ENCODE measurements at regions not wholly inside any gene's neighbourhood (a gene's known extent, or its start where the extent isn't known, plus 50 kb on each side); places are given as distances from the start of the nearest gene placed in this dataset.

DNA sequence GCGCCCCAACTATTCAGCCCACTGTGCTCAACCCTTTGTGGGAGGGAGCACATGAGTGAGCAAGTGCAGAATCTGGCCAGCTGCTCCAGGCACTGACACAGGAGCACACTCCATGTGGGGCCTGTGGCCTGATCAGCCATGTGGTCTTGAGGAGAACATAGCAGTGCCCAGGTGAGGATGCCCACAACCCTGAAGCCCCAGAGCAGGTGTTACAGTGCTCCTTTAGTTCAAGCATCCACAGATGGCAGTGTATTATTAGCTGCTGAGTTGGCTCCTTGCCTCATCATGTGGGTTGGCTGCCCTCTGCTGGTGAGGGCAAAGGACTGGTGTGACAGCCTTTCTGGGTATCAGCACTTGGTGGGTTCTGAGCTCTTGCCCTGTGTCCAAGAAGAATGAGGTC is 1588.2 kb downstream of the SI start:
- TF ChIP-seq RARB (CRISPR knock-in tag; IDR thresholded peaks at IDR 0.05) (no peak), PATZ1 (CRISPR knock-in tag; IDR thresholded peaks at IDR 0.05; ENCODE audit: borderline replicate concordance) (no peak), CREB5 (CRISPR knock-in tag; IDR thresholded peaks at IDR 0.05; ENCODE audit: low read depth) (no peak), POU6F1 (CRISPR knock-in tag; IDR thresholded peaks at IDR 0.05; ENCODE audit: borderline replicate concordance, low read depth) (no peak), CSDC2 (CRISPR knock-in tag; IDR thresholded peaks at IDR 0.05) (no peak), ZFP3 (CRISPR knock-in tag; IDR thresholded peaks at IDR 0.05) (no peak), TSHZ2 (CRISPR knock-in tag; IDR thresholded peaks at IDR 0.05) (no peak), ISL1 (CRISPR knock-in tag; IDR thresholded peaks at IDR 0.05) (no peak), ARNTL (CRISPR knock-in tag; IDR thresholded peaks at IDR 0.05; ENCODE audit: borderline replicate concordance, low read depth) (no peak), TCF4 (CRISPR knock-in tag; IDR thresholded peaks at IDR 0.05; ENCODE audit: borderline replicate concordance) (no peak), GLIS3 (CRISPR knock-in tag; IDR thresholded peaks at IDR 0.05) (no peak), PPARA (CRISPR knock-in tag; IDR thresholded peaks at IDR 0.05; ENCODE audit: borderline replicate concordance) (no peak), ZNF8 (CRISPR knock-in tag; IDR thresholded peaks at IDR 0.05) (no peak)
